ENCODE measurements at regions not wholly inside any gene's neighbourhood (a gene's known extent, or its start where the extent isn't known, plus 50 kb on each side); places are given as distances from the start of the nearest gene placed in this dataset.
A peak's percentile ranks its signal among the peaks of the same experiment; 100 is the strongest.

DNA sequence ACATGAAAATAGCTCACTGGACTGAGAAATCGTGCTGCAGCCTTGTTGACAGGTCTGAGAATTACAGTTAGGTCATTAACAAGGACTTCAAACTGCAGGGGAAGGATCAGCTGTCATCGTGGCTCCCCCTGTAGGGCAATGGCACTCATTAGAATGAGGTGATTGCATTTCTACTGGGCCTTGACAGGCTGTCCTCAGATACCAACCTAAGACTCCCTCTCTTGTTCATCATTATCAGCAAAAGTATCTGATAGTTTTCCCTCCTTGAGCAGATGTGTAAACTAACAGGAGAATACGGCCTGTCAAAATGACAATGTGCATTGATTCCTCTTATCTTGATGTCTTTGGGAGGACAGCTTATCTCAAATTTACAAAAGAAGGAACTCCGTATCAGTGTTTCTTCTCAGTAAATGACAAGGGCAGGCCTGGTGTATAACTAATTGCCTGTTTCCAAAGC, 648.5 kb upstream of the LRRN3 start:
- Histone ChIP-seq H3K4me2 (ENCODE audit: low read depth, low read length) (no peak overlapping the region), H2BK5ac (ENCODE audit: low read depth, low read length, poor library complexity, severe bottlenecking) (no peak overlapping the region), H3K4ac (ENCODE audit: low read depth, low read length) (peak overlapping the region; percentile 59; the same call in 1 of the 2 replicates), H3K9me1 (ENCODE audit: insufficient read depth, low read length) (no peaks in the 10 kb centered on the region), H3K4me3 (ENCODE audit: insufficient read depth, low read depth, low read length) (no peak overlapping the region), H2AFZ (replicated peaks; ENCODE audit: low read length, poor library complexity) (peak overlapping the region; percentile 77), H4K20me1 (ENCODE audit: insufficient read depth, low read length) (no peaks in the 10 kb centered on the region), H3K14ac (replicated peaks; ENCODE audit: low read depth, low read length) (peak overlapping the region; percentile 50; the same call in 1 of the 2 replicates), H3K27ac (ENCODE audit: insufficient read depth, low read length) (no peak overlapping the region), H3K9me3 (ENCODE audit: control insufficient read depth, insufficient read depth, low read length) (no peaks in the 10 kb centered on the region), H2AK9ac (replicated peaks; ENCODE audit: low read depth, low read length, poor library complexity) (no peak overlapping the region), H4K5ac (ENCODE audit: low read depth, low read length) (no peak overlapping the region), H3K79me1 (ENCODE audit: low read depth in 1 of 2, low read length in 2 of 2) (no peaks in the 10 kb centered on the region), H3K27me3 (ENCODE audit: control insufficient read depth, insufficient read depth, low read length) (no peaks in the 10 kb centered on the region), H2BK15ac (ENCODE audit: low read depth, low read length) (no peak overlapping the region; the same call in 2 of the 3 replicates), H4K91ac (ENCODE audit: insufficient read depth, low read depth, low read length) (0 out of 2 replicates have a peak overlapping the region, but pooled peaks have one; percentile 32), H3K23ac (ENCODE audit: low read depth, low read length) (no peak overlapping the region), H3K9ac (ENCODE audit: low read depth, low read length) (no peak overlapping the region), H3K56ac (ENCODE audit: extremely low read depth, insufficient read depth, low read length) (no peak overlapping the region), H2BK120ac (ENCODE audit: low read depth, low read length) (peak overlapping the region; percentile 66), H3K36me3 (ENCODE audit: control insufficient read depth, insufficient read depth, low read length) (no peaks in the 10 kb centered on the region), H3K18ac (ENCODE audit: low read depth, low read length) (no peak overlapping the region), H2BK20ac (ENCODE audit: low read depth, low read length) (peak overlapping the region; percentile 73), H4K8ac (ENCODE audit: low read depth in 2 of 2, low read length in 2 of 2) (peak overlapping the region in 1 of 2 experiments; percentile 8; a peak in 1 of 4 replicates), H3K4me1 (ENCODE audit: control insufficient read depth, insufficient read depth, low read length) (no peaks in the 10 kb centered on the region), H2AK5ac (ENCODE audit: low read depth, low read length) (no peak overlapping the region)
- intact Hi-C loops (cut with micrococcal nuclease) (loop anchor here (5.0 to 10.0 kb wide), 2 partner anchors 350 to 652 kb away; partner anchors contain the start of gene LRRN3), in situ Hi-C loops (cut with MboI; ENCODE audit: low sequenced_read_pairs) (loop anchor here (25.0 kb wide), 1 partner anchor 1830 kb away; no protein-coding TSS in a partner anchor), dilution Hi-C loops (cut with HindIII; ENCODE audit: low sequenced_read_pairs, unreplicated experiment) (no loop called here)
- BruUV-seq (replicated peaks) = no TSS peak
- 30% methylated on average over 1 of the region's 4 CpGs; no CpG with 5 or more reads in 1 of the 2 experiments for WGBS, 2 experiments (ENCODE audit: extremely low coverage in 2 of 2, insufficient read length in 1 of 2)
- POLR2A ChIA-PET (ENCODE audit: unreplicated experiment) = no interaction called here
- CTCF ChIA-PET = interaction anchor here (0.7 to 1.5 kb wide), 4 partner anchors 11 to 289 kb away, joined by 3 to 5 read pairs (median 4); no protein-coding TSS in a partner anchor
- TF ChIP-seq CHD1 (IDR thresholded peaks at IDR 0.05; ENCODE audit: low read depth, low read length) (no peak), ELK1 (IDR thresholded peaks at IDR 0.05; ENCODE audit: borderline replicate concordance, low read depth, low read length) (no peak), RAD21 (IDR thresholded peaks at IDR 0.05; ENCODE audit: low read length) (peak; percentile 75), SMC3 (IDR thresholded peaks at IDR 0.05; ENCODE audit: low read depth, low read length) (peak; percentile 62)
- TF ChIP-seq, protein P1, sequence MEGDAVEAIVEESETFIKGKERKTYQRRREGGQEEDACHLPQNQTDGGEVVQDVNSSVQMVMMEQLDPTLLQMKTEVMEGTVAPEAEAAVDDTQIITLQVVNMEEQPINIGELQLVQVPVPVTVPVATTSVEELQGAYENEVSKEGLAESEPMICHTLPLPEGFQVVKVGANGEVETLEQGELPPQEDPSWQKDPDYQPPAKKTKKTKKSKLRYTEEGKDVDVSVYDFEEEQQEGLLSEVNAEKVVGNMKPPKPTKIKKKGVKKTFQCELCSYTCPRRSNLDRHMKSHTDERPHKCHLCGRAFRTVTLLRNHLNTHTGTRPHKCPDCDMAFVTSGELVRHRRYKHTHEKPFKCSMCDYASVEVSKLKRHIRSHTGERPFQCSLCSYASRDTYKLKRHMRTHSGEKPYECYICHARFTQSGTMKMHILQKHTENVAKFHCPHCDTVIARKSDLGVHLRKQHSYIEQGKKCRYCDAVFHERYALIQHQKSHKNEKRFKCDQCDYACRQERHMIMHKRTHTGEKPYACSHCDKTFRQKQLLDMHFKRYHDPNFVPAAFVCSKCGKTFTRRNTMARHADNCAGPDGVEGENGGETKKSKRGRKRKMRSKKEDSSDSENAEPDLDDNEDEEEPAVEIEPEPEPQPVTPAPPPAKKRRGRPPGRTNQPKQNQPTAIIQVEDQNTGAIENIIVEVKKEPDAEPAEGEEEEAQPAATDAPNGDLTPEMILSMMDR (conservative IDR thresholded peaks at IDR 0.05; ENCODE audit: low read depth, low read length) = peak; percentile 55
- TF ChIP-seq, protein P2, sequence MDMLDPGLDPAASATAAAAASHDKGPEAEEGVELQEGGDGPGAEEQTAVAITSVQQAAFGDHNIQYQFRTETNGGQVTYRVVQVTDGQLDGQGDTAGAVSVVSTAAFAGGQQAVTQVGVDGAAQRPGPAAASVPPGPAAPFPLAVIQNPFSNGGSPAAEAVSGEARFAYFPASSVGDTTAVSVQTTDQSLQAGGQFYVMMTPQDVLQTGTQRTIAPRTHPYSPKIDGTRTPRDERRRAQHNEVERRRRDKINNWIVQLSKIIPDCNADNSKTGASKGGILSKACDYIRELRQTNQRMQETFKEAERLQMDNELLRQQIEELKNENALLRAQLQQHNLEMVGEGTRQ (IDR thresholded peaks at IDR 0.05; ENCODE audit: low read depth, low read length) = no peak
- ATAC-seq (ENCODE audit: low read depth) = peak; percentile 79
- peak; percentile 37 for DNase-seq
